Ovary (tissue), 7 donors: ENCODE measurements at regions not wholly inside any gene's neighbourhood (a gene's known extent, or its start where the extent isn't known, plus 50 kb on each side); places are given as distances from the start of the nearest gene placed in this dataset.

Experiments used
- DNase-seq, 5 donors: peaks; one replicate each; pipeline ENCODE4 v3.0.0-alpha.2; 2019 to 2020
- H3K27ac ChIP-seq, 2 donors: fragments of 200-600 bp; one replicate each; pipeline versions ENCODE4 v1.5.1 to v1.8.0; 2019 to 2022
- H3K27me3 ChIP-seq: fragments of 200-600 bp; one replicate; pipeline ENCODE4 v1.8.0; 2022
- H3K36me3 ChIP-seq: fragments of 200-600 bp; sonication (generic); one replicate; pipeline ENCODE4 v1.5.1; 2019
- H3K4me1 ChIP-seq: one replicate; pipeline ENCODE4 v1.8.1; 2013; ENCODE audit warnings: mild to moderate bottlenecking, moderate library complexity; ENCODE audit not compliant: insufficient read depth
- H3K4me3 ChIP-seq: fragments of 200-600 bp; sonication (generic); one replicate; pipeline ENCODE4 v1.5.1; 2017
- H3K9me3 ChIP-seq, 2 donors: fragments of 200-600 bp in 1 of 2; sonication (generic) in 1 of 2; one replicate each; pipeline versions ENCODE4 v1.5.1 to v1.8.1; 2013 to 2019; ENCODE audit warnings: mild to moderate bottlenecking in 1 of 2, moderate library complexity in 1 of 2
- CTCF ChIP-seq, 3 donors: fragments of 450-650 bp in 2 of 3; fragments of 200-600 bp in 1 of 3; IDR thresholded peaks; one replicate each; pipeline versions ENCODE4 v1.5.1 to v1.8.0; 2016 to 2022; ENCODE audit warnings: antibody characterized with exemption in 3 of 3, mild to moderate bottlenecking in 1 of 3
- EP300 ChIP-seq: sonication (generic); formaldehyde crosslinking; IDR thresholded peaks from one replicate; pipeline ENCODE4 v1.6.1; 2017; ENCODE audit warnings: antibody characterized with exemption
- POLR2A ChIP-seq: fragments of 450-650 bp; IDR thresholded peaks from one replicate; pipeline ENCODE4 v1.6.1; 2017; ENCODE audit warnings: antibody characterized with exemption, mild to moderate bottlenecking, moderate library complexity
- WGBS, 3 donors: extraction: QIAGEN DNeasy Blood & Tissue Kit in 1 of 3; methylation state at CpG; one replicate each; pipeline versions ENCODE4 v1.1.5 to v1.1.7; 2013 to 2017; 5-methylcytosine and 5-hydroxymethylcytosine counted together
- intact Hi-C, 4 donors: fragments of 100-400 bp; cut with DNase I; formaldehyde crosslinking; loops; one replicate each; pipeline versions ENCODE4 v1.11.0 to v1.15.1; 2022 to 2023
- donor health status: DM: no; HTN: no; CAD: no; lungs with moderate emphysema.
- donor health status: DM: no; HTN: no; CAD: no.
- donor health status: Bipolar disorder and iron deficiency.
- donor health status: DM: no; HTN: no; CAD: no.
- donor health status: DM: yes; HTN: yes; CAD: no.

- no peak for DNase-seq
- WGBS, 3 donors, result 40 to 41% (median 40%) methylated on average over 8 of the region's 8 CpGs
- H3K36me3 ChIP-seq, result no peaks in the 10 kb centered on the region
- no peaks in the 10 kb centered on the region for H3K9me3 ChIP-seq
- H3K27ac ChIP-seq, result no peak overlapping the region
- TF ChIP-seq EP300 (no peak), CTCF (IDR thresholded peaks at IDR 0.05) (no peak), POLR2A (no peak)
- H3K27me3 ChIP-seq, result no peaks in the 10 kb centered on the region
- H3K4me3 ChIP-seq, result no peak overlapping the region
- H3K4me1 ChIP-seq, result no peaks in the 10 kb centered on the region
- intact Hi-C loops, result no loop called here
Measured at GRCh38 chr16:6558126-6558525, 774.5 kb upstream of the RBFOX1 start.

DNA sequence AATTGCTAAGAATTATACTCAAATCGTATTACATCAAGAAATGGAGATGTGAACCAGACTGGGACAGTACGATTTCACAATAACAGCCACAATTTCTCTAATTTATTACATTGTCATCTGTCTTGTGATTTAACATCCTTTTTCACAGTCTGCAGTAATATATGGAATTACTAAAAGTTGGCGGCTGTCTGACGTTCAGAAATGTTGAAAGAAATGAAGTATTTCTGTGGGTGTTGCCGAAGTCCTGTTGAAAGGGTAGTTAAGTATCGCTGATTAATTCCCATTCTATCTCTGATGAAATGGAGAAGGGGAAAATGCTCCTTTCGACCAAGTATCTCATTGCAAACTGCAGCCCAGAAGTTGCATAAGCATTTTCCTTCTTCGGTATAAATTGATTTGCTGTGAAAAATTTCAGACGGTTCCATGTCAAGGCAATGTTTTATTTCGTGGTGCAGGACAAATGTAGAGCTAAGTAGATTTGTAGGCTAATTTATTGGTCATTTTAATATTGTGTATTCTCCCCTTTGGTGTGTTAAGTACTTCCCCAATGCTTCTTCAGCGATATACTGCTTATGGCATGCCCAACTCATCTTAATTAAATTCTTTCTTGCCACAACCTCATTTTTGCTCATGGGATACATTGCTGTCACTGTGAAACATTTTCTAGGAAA is 775.2 kb upstream of the RBFOX1 start:
- intact Hi-C loops, result no loop called here
- Histone ChIP-seq H3K27me3 (no peaks in the 10 kb centered on the region), H3K4me3 (no peak overlapping the region), H3K9me3 (no peaks in the 10 kb centered on the region), H3K27ac (no peak overlapping the region), H3K36me3 (no peaks in the 10 kb centered on the region), H3K4me1 (no peaks in the 10 kb centered on the region)
- no peak for DNase-seq
- 34 to 41% (median 35%) methylated on average over 11 of the region's 11 CpGs for WGBS, 3 donors
- TF ChIP-seq POLR2A (no peak), CTCF (IDR thresholded peaks at IDR 0.05) (no peak), EP300 (no peak)

DNA sequence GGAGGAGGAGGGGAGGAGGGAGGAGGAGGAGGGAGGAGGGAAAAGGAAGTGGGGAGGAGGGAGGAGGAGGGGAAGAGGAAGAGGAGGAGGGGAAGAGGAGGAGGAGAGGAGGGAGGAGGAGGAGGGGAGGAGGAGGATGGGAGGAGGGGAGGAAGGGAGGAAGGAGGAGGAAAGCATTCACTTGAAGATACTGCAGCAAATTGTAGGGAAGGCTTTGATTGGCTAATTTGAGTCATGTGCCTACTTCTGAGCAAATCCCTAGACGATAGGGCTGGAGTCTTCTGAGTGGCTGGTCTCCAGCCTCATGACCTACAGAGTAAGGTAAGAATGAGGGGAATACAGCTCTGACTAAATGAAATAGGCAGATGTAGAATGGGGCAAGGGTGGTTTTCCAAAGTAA is 783.2 kb upstream of the RBFOX1 start:
- intact Hi-C loops, result no loop called here
- no peaks in the 10 kb centered on the region for H3K36me3 ChIP-seq
- no peaks in the 10 kb centered on the region for H3K9me3 ChIP-seq
- no peak overlapping the region for H3K4me3 ChIP-seq
- TF ChIP-seq CTCF (IDR thresholded peaks at IDR 0.05) (no peak), POLR2A (no peak), EP300 (no peak)
- DNase-seq, result no peak
- no peaks in the 10 kb centered on the region for H3K4me1 ChIP-seq
- no peak overlapping the region for H3K27ac ChIP-seq
- no peaks in the 10 kb centered on the region for H3K27me3 ChIP-seq
- 57 to 70% (median 66%) methylated on average over 1 of the region's 1 CpG for WGBS, 3 donors

DNA sequence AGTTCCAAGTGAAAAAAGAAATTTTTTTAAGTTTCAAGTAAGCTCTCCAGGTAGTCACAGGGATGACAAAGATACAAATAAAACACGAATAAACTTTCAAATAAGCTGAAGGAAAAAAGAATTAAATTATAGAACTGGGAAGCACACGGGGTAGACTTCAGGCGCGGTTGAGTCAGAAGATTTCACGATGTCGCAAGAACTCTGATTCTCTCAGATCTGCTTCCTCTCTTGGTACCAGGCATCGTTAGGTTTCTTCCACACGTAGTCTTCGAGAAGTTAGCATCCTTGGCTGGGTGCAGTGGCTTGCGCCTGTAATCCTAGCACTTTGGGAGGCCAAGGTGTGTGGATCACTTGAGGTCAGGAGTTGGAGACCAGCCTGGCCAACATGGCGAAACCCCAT is 784.1 kb upstream of the RBFOX1 start:
- TF ChIP-seq EP300, result no peak
- TF ChIP-seq CTCF (IDR thresholded peaks at IDR 0.05), result no peak
- TF ChIP-seq POLR2A, result no peak
- Histone ChIP-seq H3K9me3 (no peaks in the 10 kb centered on the region), H3K27ac (no peak overlapping the region), H3K4me3 (no peak overlapping the region), H3K4me1 (no peaks in the 10 kb centered on the region), H3K27me3 (no peaks in the 10 kb centered on the region), H3K36me3 (no peaks in the 10 kb centered on the region)
- no peak for DNase-seq
- 85 to 91% (median 90%) methylated on average over 11 of the region's 11 CpGs for WGBS, 3 donors
- intact Hi-C loops, result no loop called here
